B cell (primary cell): ENCODE measurements at regions not wholly inside any gene's neighbourhood (a gene's known extent, or its start where the extent isn't known, plus 50 kb on each side); places are given as distances from the start of the nearest gene placed in this dataset.

Source experiments
- ATAC-seq: fragments of 200-7000 bp; cut with Tn5 transposase; one replicate; pipeline ENCODE4 v1.10.0; 2021; ENCODE audit warnings: low read depth, mild to moderate bottlenecking, moderate number of reproducible peaks, moderate library complexity
- CTCF ChIA-PET: fragments of 350-600 bp; sonication (Branson Sonifier 250); formaldehyde crosslinking; loops from one replicate; lab custom pipeline; 2021; ENCODE audit warnings: antibody characterized with exemption, inconsistent platforms; lab: Charles Lee
- POLR2A ChIA-PET: fragments of 350-600 bp; sonication (Branson Sonifier 250); formaldehyde crosslinking; loops from one replicate; lab custom pipeline; 2021; ENCODE audit warnings: antibody characterized with exemption; lab: Charles Lee
- DNase-seq: peaks from one replicate; pipeline ENCODE4 v3.0.0; 2013
- H2AFZ ChIP-seq: 2 replicates; pipeline ENCODE4 v1.6.1; 2012; ENCODE audit warnings: mild to moderate bottlenecking, low read depth, low read length; ENCODE audit not compliant: insufficient read depth, poor library complexity, severe bottlenecking
- H3K27ac ChIP-seq, 2 donors: 1 replicate in 1 of 2; 2 replicates in 1 of 2; pipeline ENCODE4 v1.5.1; 2012 to 2013; ENCODE audit warnings: low read length in 2 of 2, mild to moderate bottlenecking in 2 of 2, moderate library complexity in 1 of 2
- H3K27me3 ChIP-seq, 4 experiments: fragments of 200-600 bp in 1 of 4; sonication (generic) in 1 of 4; replicated peaks in 1 of 4; 1 replicate in 2 of 4; 2 replicates in 2 of 4; pipeline versions ENCODE4 v1.6.1 to v1.7.0; 2013 to 2016; ENCODE audit warnings: low read length in 3 of 4, mild to moderate bottlenecking in 2 of 4, mixed read lengths in 1 of 4, moderate library complexity in 1 of 4; ENCODE audit not compliant: insufficient read depth in 4 of 4, control insufficient read depth in 3 of 4; ENCODE audit errors: control extremely low read depth in 1 of 4
- H3K36me3 ChIP-seq, 2 experiments: replicated peaks in 1 of 2; 1 replicate in 1 of 2; 2 replicates in 1 of 2; pipeline versions ENCODE4 v1.6.1 to v1.7.1; 2013; ENCODE audit warnings: low read length in 1 of 2; ENCODE audit not compliant: insufficient read depth in 2 of 2, control insufficient read depth in 1 of 2; ENCODE audit errors: control extremely low read depth in 1 of 2, extremely low read depth in 1 of 2
- H3K4me1 ChIP-seq, 2 donors: fragments of 200-600 bp in 1 of 2; sonication (generic) in 1 of 2; 1 replicate in 1 of 2; 2 replicates in 1 of 2; pipeline versions ENCODE4 v1.5.1 to v1.6.1; 2013 to 2017; ENCODE audit warnings: low read length in 2 of 2; ENCODE audit not compliant: control insufficient read depth in 2 of 2, insufficient read depth in 2 of 2
- H3K4me2 ChIP-seq: replicated peaks from 2 replicates; pipeline ENCODE3; 2012; ENCODE audit warnings: mild to moderate bottlenecking, low read depth, low read length; ENCODE audit not compliant: poor library complexity, severe bottlenecking
- H3K4me3 ChIP-seq, 5 experiments: fragments of 200-600 bp in 1 of 5; sonication (generic) in 1 of 5; 1 replicate in 3 of 5; 2 replicates in 2 of 5; pipeline versions ENCODE4 v1.5.1 to v1.7.0; 2011 to 2016; ENCODE audit warnings: low read length in 4 of 5, mild to moderate bottlenecking in 4 of 5, low read depth in 2 of 5, control low read depth in 1 of 5, moderate library complexity in 1 of 5; ENCODE audit not compliant: insufficient read depth in 1 of 5; ENCODE audit errors: control extremely low read depth in 1 of 5, extremely low read depth in 1 of 5
- H3K79me2 ChIP-seq: fragments of 200-600 bp; sonication (generic); one replicate; pipeline ENCODE4 v1.6.0; 2016; ENCODE audit warnings: low read length; ENCODE audit not compliant: control insufficient read depth, insufficient read depth
- H3K9ac ChIP-seq: fragments of 200-600 bp; sonication (generic); 2 replicates; pipeline ENCODE4 v1.6.1; 2017; ENCODE audit warnings: mild to moderate bottlenecking, low read length, moderate library complexity
- H3K9me3 ChIP-seq, 3 donors: one replicate each; pipeline versions ENCODE4 v1.6.1 to v1.7.1; 2013; ENCODE audit warnings: low read length in 2 of 3; ENCODE audit not compliant: control insufficient read depth in 2 of 3, insufficient read depth in 1 of 3; ENCODE audit errors: control extremely low read depth in 1 of 3
- H4K20me1 ChIP-seq: 2 replicates; pipeline ENCODE4 v1.6.0; 2012; ENCODE audit warnings: mild to moderate bottlenecking, low read length; ENCODE audit not compliant: insufficient read depth, control insufficient read depth, poor library complexity, severe bottlenecking
- H3K27ac Mint-ChIP-seq: one replicate; pipeline ENCODE4 v1.8.0; 2021; ENCODE audit warnings: mixed read lengths
- H3K27me3 Mint-ChIP-seq: one replicate; pipeline ENCODE4 v1.8.0; 2021; ENCODE audit warnings: mixed read lengths
- H3K4me1 Mint-ChIP-seq: one replicate; pipeline ENCODE4 v1.8.0; 2021; ENCODE audit warnings: mixed read lengths
- H3K4me3 Mint-ChIP-seq: one replicate; pipeline ENCODE4 v1.8.0; 2021; ENCODE audit warnings: mixed read lengths
- H3K9me3 Mint-ChIP-seq: one replicate; pipeline ENCODE4 v1.8.0; 2022; ENCODE audit warnings: mixed read lengths; ENCODE audit not compliant: insufficient read depth
- EZH2 ChIP-seq: IDR thresholded peaks from 2 replicates; pipeline ENCODE4 v1.6.1; 2012; ENCODE audit warnings: borderline replicate concordance, low read depth, mild to moderate bottlenecking, moderate library complexity, low read length; ENCODE audit not compliant: insufficient read depth, poor library complexity, severe bottlenecking
- WGBS: methylation state at CpG from one replicate; pipeline ENCODE4 v1.1.5; 2013; ENCODE audit warnings: missing lambda C conversion rate; ENCODE audit not compliant: insufficient coverage; 5-methylcytosine and 5-hydroxymethylcytosine counted together
- intact Hi-C: fragments of 100-400 bp; cut with micrococcal nuclease; formaldehyde crosslinking; loops from one replicate; pipeline ENCODE4 v1.10.0; 2022
- TF ChIP-seq, protein P1 (sequence below): fragments of 200-600 bp; IDR thresholded peaks from one replicate; pipeline ENCODE4 v1.8.0; 2022; ENCODE audit warnings: antibody characterized with exemption, mild to moderate bottlenecking

DNA sequence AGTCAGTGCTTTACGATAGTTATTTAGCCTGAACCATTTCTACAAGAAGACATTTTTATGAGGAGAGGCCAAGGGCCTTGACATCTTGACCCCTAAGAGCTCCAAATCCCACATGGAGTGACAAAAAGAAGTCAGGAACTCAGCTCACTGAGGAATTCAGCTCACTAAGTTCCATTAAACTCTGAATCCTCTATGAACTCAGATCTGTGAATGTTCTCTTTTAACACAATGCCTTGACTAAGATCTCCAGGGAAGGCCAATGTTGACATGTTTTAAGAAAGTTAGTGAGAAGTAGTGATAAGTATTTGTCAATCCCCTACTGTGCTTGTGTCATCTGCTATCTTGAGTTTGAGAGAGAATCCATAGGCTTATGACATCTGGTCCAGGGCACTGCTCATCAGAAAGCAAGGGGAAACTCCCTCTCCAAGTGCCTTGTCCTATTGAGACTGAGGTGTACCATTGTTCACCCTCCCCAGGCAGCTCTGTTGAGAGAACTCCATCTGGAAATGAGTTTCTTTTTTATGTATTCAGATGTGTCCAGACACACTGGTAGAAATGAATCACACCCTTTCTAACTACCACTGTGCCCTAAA, 68.7 kb upstream of the PCDH19 start:
- H3K4me3 ChIP-seq, result no peak overlapping the region
- Mint-ChIP-seq H3K9me3 (no peaks in the 10 kb centered on the region), H3K27ac (no peak overlapping the region), H3K4me3 (no peak overlapping the region), H3K27me3 (peaks cover 3% of the 10 kb centered on the region), H3K4me1 (no peaks in the 10 kb centered on the region)
- intact Hi-C loops, result no loop called here
- POLR2A ChIA-PET, result no interaction called here
- no peaks in the 10 kb centered on the region for H3K9me3 ChIP-seq
- CTCF ChIA-PET, result no interaction called here
- no peak overlapping the region for H3K4me2 ChIP-seq
- H3K36me3 ChIP-seq, result no peaks in the 10 kb centered on the region
- no peak for ATAC-seq
- no CpG with 5 or more reads among the region's 1 CpG for WGBS
- H3K27ac ChIP-seq, result no peak overlapping the region
- no peaks in the 10 kb centered on the region for H3K79me2 ChIP-seq
- H3K9ac ChIP-seq, result no peak overlapping the region
- no peak for DNase-seq
- no peak overlapping the region for H2AFZ ChIP-seq
- no peaks in the 10 kb centered on the region for H3K4me1 ChIP-seq
- no peaks in the 10 kb centered on the region for H4K20me1 ChIP-seq
- TF ChIP-seq EZH2, result no peak
- TF ChIP-seq, protein P1, sequence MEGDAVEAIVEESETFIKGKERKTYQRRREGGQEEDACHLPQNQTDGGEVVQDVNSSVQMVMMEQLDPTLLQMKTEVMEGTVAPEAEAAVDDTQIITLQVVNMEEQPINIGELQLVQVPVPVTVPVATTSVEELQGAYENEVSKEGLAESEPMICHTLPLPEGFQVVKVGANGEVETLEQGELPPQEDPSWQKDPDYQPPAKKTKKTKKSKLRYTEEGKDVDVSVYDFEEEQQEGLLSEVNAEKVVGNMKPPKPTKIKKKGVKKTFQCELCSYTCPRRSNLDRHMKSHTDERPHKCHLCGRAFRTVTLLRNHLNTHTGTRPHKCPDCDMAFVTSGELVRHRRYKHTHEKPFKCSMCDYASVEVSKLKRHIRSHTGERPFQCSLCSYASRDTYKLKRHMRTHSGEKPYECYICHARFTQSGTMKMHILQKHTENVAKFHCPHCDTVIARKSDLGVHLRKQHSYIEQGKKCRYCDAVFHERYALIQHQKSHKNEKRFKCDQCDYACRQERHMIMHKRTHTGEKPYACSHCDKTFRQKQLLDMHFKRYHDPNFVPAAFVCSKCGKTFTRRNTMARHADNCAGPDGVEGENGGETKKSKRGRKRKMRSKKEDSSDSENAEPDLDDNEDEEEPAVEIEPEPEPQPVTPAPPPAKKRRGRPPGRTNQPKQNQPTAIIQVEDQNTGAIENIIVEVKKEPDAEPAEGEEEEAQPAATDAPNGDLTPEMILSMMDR, result no peak
- no peaks in the 10 kb centered on the region for H3K27me3 ChIP-seq

DNA sequence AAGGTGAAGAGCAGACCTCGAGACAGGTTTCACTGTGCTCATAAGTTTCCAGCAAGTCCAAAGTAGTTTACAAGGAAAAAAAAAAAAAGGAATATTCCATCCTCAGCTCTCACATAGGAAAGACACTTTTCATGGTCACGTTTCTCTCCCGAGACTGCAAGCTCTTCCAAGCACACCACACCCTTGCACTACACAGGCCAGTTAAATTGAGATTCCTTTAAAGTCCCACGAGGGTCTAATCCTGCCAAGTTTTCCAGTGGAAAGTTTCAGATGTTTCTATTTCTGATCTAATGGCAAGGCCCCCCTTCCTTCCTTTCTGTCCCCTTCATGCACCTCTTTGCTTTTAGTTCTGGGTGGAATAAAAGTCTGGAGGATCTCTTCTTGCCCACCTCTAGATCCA, 67.9 kb upstream of the PCDH19 start:
- ChIA-PET POLR2A (no interaction called here), CTCF (no interaction called here)
- Mint-ChIP-seq H3K27me3 (no peaks in the 10 kb centered on the region), H3K4me3 (no peak overlapping the region), H3K4me1 (no peaks in the 10 kb centered on the region), H3K9me3 (no peaks in the 10 kb centered on the region), H3K27ac (no peak overlapping the region)
- H3K4me1 ChIP-seq, result no peaks in the 10 kb centered on the region
- H3K27me3 ChIP-seq, result no peaks in the 10 kb centered on the region
- no peaks in the 10 kb centered on the region for H3K9me3 ChIP-seq
- no peak overlapping the region for H3K9ac ChIP-seq
- H3K36me3 ChIP-seq, result no peaks in the 10 kb centered on the region
- TF ChIP-seq EZH2, result no peak
- TF ChIP-seq, protein P1, result no peak
- no peak overlapping the region for H3K4me2 ChIP-seq
- no CpG with 5 or more reads among the region's 4 CpGs for WGBS
- H3K79me2 ChIP-seq, result no peaks in the 10 kb centered on the region
- no peaks in the 10 kb centered on the region for H4K20me1 ChIP-seq
- intact Hi-C loops, result no loop called here
- DNase-seq (no peak), ATAC-seq (no peak)
- no peak overlapping the region for H2AFZ ChIP-seq
- H3K4me3 ChIP-seq, result no peak overlapping the region
- no peak overlapping the region for H3K27ac ChIP-seq
